ENCODE measurements at regions not wholly inside any gene's neighbourhood (a gene's known extent, or its start where the extent isn't known, plus 50 kb on each side); places are given as distances from the start of the nearest gene placed in this dataset.

- no peak for TF ChIP-seq CTCF (IDR thresholded peaks at IDR 0.05; ENCODE audit: insufficient read depth, low read length, poor library complexity, severe bottlenecking)
- TF ChIP-seq EZH2phosphoT487 (conservative IDR thresholded peaks at IDR 0.05; ENCODE audit: low read length), result no peak
Measured at GRCh38 chr10:83542774-83543411, 596.4 kb upstream of the GHITM start.

Measured in SU-DHL-6 (cell line).